KMS-11 (cell line): ENCODE measurements at regions not wholly inside any gene's neighbourhood (a gene's known extent, or its start where the extent isn't known, plus 50 kb on each side); places are given as distances from the start of the nearest gene placed in this dataset.

ENCODE experiments used
- H2AFZ ChIP-seq: fragments of 200-600 bp; sonication (generic); 2 replicates; pipeline ENCODE4 v1.6.1; 2016; ENCODE audit warnings: antibody characterized with exemption, mixed run types, low read depth
- H3K27ac ChIP-seq: fragments of 200-600 bp; sonication (generic); 2 replicates; pipeline ENCODE4 v1.6.1; 2016; ENCODE audit warnings: mild to moderate bottlenecking, mixed run types
- H3K27me3 ChIP-seq: fragments of 200-600 bp; sonication (generic); 2 replicates; pipeline ENCODE4 v1.6.1; 2017; ENCODE audit warnings: mild to moderate bottlenecking, low read depth, mixed run types, moderate library complexity; ENCODE audit not compliant: insufficient read depth
- H3K36me3 ChIP-seq: fragments of 200-600 bp; sonication (generic); 2 replicates; pipeline ENCODE4 v1.6.1; 2017; ENCODE audit warnings: mild to moderate bottlenecking, mixed run types; ENCODE audit not compliant: insufficient read depth
- H3K4me1 ChIP-seq: fragments of 200-600 bp; sonication (generic); 2 replicates; pipeline ENCODE4 v1.6.1; 2016; ENCODE audit warnings: mild to moderate bottlenecking, low read depth, mixed run types; ENCODE audit not compliant: poor library complexity, severe bottlenecking
- H3K4me2 ChIP-seq: fragments of 200-600 bp; sonication (generic); 2 replicates; pipeline ENCODE4 v1.7.0; 2016; ENCODE audit warnings: mild to moderate bottlenecking, mixed run types
- H3K4me3 ChIP-seq: fragments of 200-600 bp; sonication (generic); IDR thresholded peaks from 2 replicates; pipeline ENCODE4 v1.6.1; 2017; ENCODE audit warnings: low read depth, low read length, mixed read lengths; ENCODE audit not compliant: insufficient read depth
- H3K79me2 ChIP-seq: fragments of 200-600 bp; sonication (generic); 2 replicates; pipeline ENCODE4 v1.6.1; 2016; ENCODE audit warnings: low read depth, mixed run types; ENCODE audit not compliant: insufficient read depth
- H3K9ac ChIP-seq: fragments of 200-600 bp; sonication (generic); 2 replicates; pipeline ENCODE4 v1.6.1; 2016; ENCODE audit warnings: mild to moderate bottlenecking, mixed run types
- H4K20me1 ChIP-seq: fragments of 200-600 bp; sonication (generic); 2 replicates; pipeline ENCODE4 v1.6.1; 2016; ENCODE audit warnings: mild to moderate bottlenecking, mixed run types; ENCODE audit not compliant: insufficient read depth
- CTCF ChIP-seq: fragments of 200-600 bp; sonication (generic); conservative IDR thresholded peaks from 2 replicates; pipeline ENCODE4 v1.6.1; 2017; ENCODE audit warnings: low read depth, mild to moderate bottlenecking, antibody characterized with exemption, low read length, moderate library complexity, mixed read lengths

DNA sequence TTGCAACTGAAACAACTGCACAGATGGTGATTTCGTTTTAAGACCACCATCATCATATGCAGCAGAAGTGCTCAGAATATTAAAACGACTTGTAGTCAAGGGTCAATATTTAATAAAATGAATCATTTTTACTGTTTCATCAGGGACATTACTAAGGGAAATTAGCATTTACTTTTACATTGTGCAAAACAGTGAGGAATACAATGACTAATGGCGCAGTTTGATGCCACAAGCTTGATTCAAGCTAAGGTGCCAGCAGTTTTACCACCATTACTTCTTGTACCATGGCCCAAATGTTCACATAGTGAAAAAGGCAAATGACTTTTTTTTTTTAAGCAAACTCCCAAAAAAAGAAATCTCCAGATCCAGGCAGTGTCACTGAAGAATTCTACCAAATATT is 277.4 kb upstream of the CHRNA7 start:
- no peaks in the 10 kb centered on the region for H3K79me2 ChIP-seq
- TF ChIP-seq CTCF: no peak
- H3K4me2 ChIP-seq: no peak overlapping the region
- no peak overlapping the region for H3K4me3 ChIP-seq
- H3K36me3 ChIP-seq: no peaks in the 10 kb centered on the region
- no peak overlapping the region for H2AFZ ChIP-seq
- no peaks in the 10 kb centered on the region for H3K4me1 ChIP-seq
- no peak overlapping the region for H3K9ac ChIP-seq
- H3K27me3 ChIP-seq: no peaks in the 10 kb centered on the region
- H3K27ac ChIP-seq: no peak overlapping the region
- H4K20me1 ChIP-seq: no peaks in the 10 kb centered on the region

- Histone ChIP-seq H2AFZ (no peak overlapping the region), H3K36me3 (no peaks in the 10 kb centered on the region), H3K27ac (no peak overlapping the region), H3K4me3 (no peak overlapping the region), H4K20me1 (no peaks in the 10 kb centered on the region), H3K9ac (no peak overlapping the region), H3K4me2 (no peak overlapping the region), H3K27me3 (no peaks in the 10 kb centered on the region), H3K4me1 (no peaks in the 10 kb centered on the region), H3K79me2 (no peaks in the 10 kb centered on the region)
- TF ChIP-seq CTCF: no peak
Measured at GRCh38 chr15:31758126-31758525, 272.2 kb upstream of the CHRNA7 start.

DNA sequence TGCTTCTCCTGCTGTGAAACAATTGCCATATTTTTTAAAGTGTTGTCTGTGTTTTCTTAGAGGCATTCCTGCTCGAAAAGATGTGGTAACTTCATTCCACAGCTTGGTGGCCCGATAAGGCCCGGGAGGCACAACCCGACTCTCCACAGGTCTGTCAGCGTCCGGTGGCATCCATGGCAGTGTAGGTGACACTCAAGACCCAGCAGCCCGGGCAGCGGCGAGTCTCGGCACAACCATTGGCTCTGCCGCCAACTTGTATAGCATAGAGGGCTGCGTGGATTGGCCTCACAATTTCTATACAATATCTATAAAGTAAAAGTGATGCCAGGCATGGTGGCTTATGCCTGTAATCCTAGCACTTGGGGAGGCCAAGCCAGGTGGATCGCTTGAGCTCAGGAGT is 262.3 kb upstream of the CHRNA7 start:
- no peak overlapping the region for H3K4me3 ChIP-seq
- H4K20me1 ChIP-seq: no peaks in the 10 kb centered on the region
- no peak overlapping the region for H3K27ac ChIP-seq
- H3K4me2 ChIP-seq: no peak overlapping the region
- H3K4me1 ChIP-seq: no peaks in the 10 kb centered on the region
- no peaks in the 10 kb centered on the region for H3K79me2 ChIP-seq
- no peak for TF ChIP-seq CTCF
- H2AFZ ChIP-seq: no peak overlapping the region
- no peaks in the 10 kb centered on the region for H3K27me3 ChIP-seq
- no peaks in the 10 kb centered on the region for H3K36me3 ChIP-seq
- no peak overlapping the region for H3K9ac ChIP-seq

- no peaks in the 10 kb centered on the region for H3K27me3 ChIP-seq
- no peaks in the 10 kb centered on the region; the same call in 1 of the 2 replicates for H3K36me3 ChIP-seq
- no peak overlapping the region for H2AFZ ChIP-seq
- TF ChIP-seq CTCF: no peak
- no peaks in the 10 kb centered on the region for H3K4me1 ChIP-seq
- no peak overlapping the region for H3K27ac ChIP-seq
- no peaks in the 10 kb centered on the region for H4K20me1 ChIP-seq
- no peaks in the 10 kb centered on the region for H3K79me2 ChIP-seq
- H3K4me2 ChIP-seq: no peak overlapping the region
- no peak overlapping the region for H3K9ac ChIP-seq
- H3K4me3 ChIP-seq: no peak overlapping the region
Measured at GRCh38 chr15:31774045-31774444, 256.3 kb upstream of the CHRNA7 start.
